Right lobe of liver (tissue), 6 donors: ENCODE measurements at regions not wholly inside any gene's neighbourhood (a gene's known extent, or its start where the extent isn't known, plus 50 kb on each side); places are given as distances from the start of the nearest gene placed in this dataset.

Experiments
- ATAC-seq, 4 donors: fragments of 200-7000 bp; cut with Tn5 transposase; one replicate each; pipeline ENCODE4 v1.9.1; 2020; ENCODE audit warnings: mild to moderate bottlenecking in 4 of 4, moderate library complexity in 4 of 4
- DNase-seq, 3 donors: peaks; one replicate each; pipeline ENCODE4 v3.0.0-alpha.2; 2020
- H3K27ac ChIP-seq, 3 donors: fragments of 200-600 bp; one replicate each; pipeline ENCODE4 v1.8.0; 2022
- H3K27me3 ChIP-seq, 2 donors: fragments of 200-600 bp; one replicate each; pipeline ENCODE4 v1.8.0; 2022
- H3K36me3 ChIP-seq, 4 donors: fragments of 200-600 bp; sonication (generic) in 1 of 4; one replicate each; pipeline versions ENCODE4 v1.5.1 to v1.8.0; 2017 to 2022; ENCODE audit warnings: control low read depth in 1 of 4
- H3K4me1 ChIP-seq, 4 donors: fragments of 200-600 bp; sonication (generic) in 1 of 4; one replicate each; pipeline versions ENCODE4 v1.5.1 to v1.8.0; 2017 to 2022; ENCODE audit warnings: control low read depth in 1 of 4
- H3K4me3 ChIP-seq, 3 donors: fragments of 200-600 bp; one replicate each; pipeline ENCODE4 v1.8.0; 2022
- H3K9me3 ChIP-seq, 4 donors: fragments of 200-600 bp; sonication (generic) in 1 of 4; one replicate each; pipeline versions ENCODE4 v1.5.1 to v1.8.0; 2017 to 2022; ENCODE audit warnings: control low read depth in 1 of 4
- POLR2A ChIP-seq: fragments of 450-650 bp; IDR thresholded peaks from one replicate; pipeline ENCODE4 v1.6.1; 2017; ENCODE audit warnings: antibody characterized with exemption, mild to moderate bottlenecking
- WGBS: methylation state at CpG from one replicate; pipeline ENCODE4 v1.1.6; 2018; ENCODE audit warnings: low coverage, low lambda C conversion rate; ENCODE audit not compliant: insufficient coverage; ENCODE audit errors: missing lambda C conversion rate; 5-methylcytosine and 5-hydroxymethylcytosine counted together
- intact Hi-C, 2 donors: fragments of 100-400 bp; cut with DNase I; formaldehyde crosslinking; loops; one replicate each; pipeline versions ENCODE4 v1.11.2 to v1.14.1; 2022
- TF ChIP-seq, protein P1 (sequence below), 4 donors: fragments of 200-600 bp in 3 of 4; fragments of 450-650 bp in 1 of 4; IDR thresholded peaks; one replicate each; pipeline versions ENCODE4 v1.5.1 to v1.8.0; 2016 to 2022; ENCODE audit warnings: antibody characterized with exemption in 4 of 4, mild to moderate bottlenecking in 2 of 4
- donor health status: DM: no; HTN: yes; CAD: no.
- donor health status: DM: no; HTN: no; CAD: no.
- donor health status: DM: no; HTN: no; CAD: no.
- donor health status: DM: no; HTN: yes; CAD: no.
- donor health status: DM: no; HTN: yes; CAD: no.

DNA sequence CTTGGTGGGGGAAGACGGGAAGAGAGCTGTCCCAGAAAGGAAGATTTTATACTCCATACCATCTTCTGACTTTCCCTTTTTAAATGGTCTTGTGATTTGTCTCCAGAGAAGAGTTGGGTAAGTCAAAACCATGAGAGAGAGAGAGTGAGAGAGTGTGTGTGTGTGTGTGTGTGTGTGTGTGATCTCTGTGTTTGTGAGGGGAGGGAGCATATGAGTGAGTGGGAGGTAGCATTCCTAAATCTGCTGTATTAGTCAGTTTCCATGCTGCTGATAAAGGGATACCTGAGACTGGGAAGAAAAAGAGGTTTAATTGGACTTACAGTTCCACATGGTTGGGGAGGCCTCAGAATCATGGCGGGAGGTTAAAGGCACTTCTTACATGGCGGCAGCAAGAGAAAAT is 102.0 kb upstream of the VANGL1 start:
- Histone ChIP-seq H3K27ac (no peak overlapping the region), H3K4me3 (no peak overlapping the region), H3K4me1 (no peaks in the 10 kb centered on the region), H3K36me3 (no peaks in the 10 kb centered on the region), H3K9me3 (no peaks in the 10 kb centered on the region), H3K27me3 (no peaks in the 10 kb centered on the region)
- 73% methylated on average over 3 of the region's 3 CpGs for WGBS
- TF ChIP-seq, protein P1, sequence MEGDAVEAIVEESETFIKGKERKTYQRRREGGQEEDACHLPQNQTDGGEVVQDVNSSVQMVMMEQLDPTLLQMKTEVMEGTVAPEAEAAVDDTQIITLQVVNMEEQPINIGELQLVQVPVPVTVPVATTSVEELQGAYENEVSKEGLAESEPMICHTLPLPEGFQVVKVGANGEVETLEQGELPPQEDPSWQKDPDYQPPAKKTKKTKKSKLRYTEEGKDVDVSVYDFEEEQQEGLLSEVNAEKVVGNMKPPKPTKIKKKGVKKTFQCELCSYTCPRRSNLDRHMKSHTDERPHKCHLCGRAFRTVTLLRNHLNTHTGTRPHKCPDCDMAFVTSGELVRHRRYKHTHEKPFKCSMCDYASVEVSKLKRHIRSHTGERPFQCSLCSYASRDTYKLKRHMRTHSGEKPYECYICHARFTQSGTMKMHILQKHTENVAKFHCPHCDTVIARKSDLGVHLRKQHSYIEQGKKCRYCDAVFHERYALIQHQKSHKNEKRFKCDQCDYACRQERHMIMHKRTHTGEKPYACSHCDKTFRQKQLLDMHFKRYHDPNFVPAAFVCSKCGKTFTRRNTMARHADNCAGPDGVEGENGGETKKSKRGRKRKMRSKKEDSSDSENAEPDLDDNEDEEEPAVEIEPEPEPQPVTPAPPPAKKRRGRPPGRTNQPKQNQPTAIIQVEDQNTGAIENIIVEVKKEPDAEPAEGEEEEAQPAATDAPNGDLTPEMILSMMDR (IDR thresholded peaks at IDR 0.05): no peak
- TF ChIP-seq POLR2A: no peak
- no peak for DNase-seq
- intact Hi-C loops: no loop called here
- ATAC-seq: no peak

DNA sequence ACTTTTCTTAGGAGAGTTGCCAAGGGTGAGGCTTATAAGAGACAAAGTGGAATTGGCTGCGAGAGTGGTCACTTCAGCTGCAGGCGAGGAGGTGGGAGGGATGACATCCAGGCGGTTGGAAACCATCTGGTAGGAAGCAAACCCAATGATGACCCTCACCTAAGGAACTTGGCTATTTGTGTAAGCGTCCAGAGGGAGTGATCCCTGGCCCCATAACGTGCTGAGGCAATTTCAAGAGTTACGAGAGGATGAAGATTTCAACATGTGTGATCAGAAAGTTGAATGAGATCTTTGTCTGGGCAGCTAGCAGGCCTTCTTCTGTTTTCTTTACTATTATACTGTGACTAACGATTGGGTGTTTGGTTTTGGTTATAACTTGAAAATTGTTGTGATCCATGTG is 102.7 kb upstream of the VANGL1 start:
- no peaks in the 10 kb centered on the region for H3K4me1 ChIP-seq
- TF ChIP-seq, protein P1 (IDR thresholded peaks at IDR 0.05): no peak
- no peak for TF ChIP-seq POLR2A
- no peak overlapping the region for H3K27ac ChIP-seq
- no peaks in the 10 kb centered on the region for H3K27me3 ChIP-seq
- H3K9me3 ChIP-seq: no peaks in the 10 kb centered on the region
- H3K36me3 ChIP-seq: no peaks in the 10 kb centered on the region
- intact Hi-C loops: no loop called here
- H3K4me3 ChIP-seq: no peak overlapping the region
- ATAC-seq: no peak
- WGBS: 69% methylated on average over 7 of the region's 7 CpGs
- no peak for DNase-seq

DNA sequence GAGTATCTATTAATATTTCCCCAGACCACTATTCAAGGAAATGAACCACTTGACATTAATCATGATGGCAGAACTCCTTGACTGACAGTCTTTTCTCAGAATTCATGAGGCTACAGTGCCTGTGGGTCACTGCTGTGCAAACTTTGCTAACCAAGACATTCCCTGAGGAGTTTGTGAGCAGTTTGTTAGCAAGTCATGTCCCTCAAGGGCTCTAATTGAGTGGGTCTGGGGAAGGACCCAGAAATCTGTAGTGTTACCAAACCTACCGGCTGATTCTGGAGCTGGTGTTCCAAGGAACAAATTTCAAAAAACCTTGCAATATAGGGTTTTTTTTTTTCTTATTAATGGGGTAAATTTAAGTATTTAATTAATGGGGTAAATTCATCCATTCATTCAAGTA is 103.2 kb upstream of the VANGL1 start:
- DNase-seq (no peak), ATAC-seq (no peak)
- intact Hi-C loops: no loop called here
- TF ChIP-seq POLR2A: no peak
- TF ChIP-seq, protein P1 (IDR thresholded peaks at IDR 0.05): no peak
- Histone ChIP-seq H3K27ac (no peak overlapping the region), H3K4me3 (no peak overlapping the region), H3K27me3 (no peaks in the 10 kb centered on the region), H3K4me1 (no peaks in the 10 kb centered on the region), H3K9me3 (no peaks in the 10 kb centered on the region), H3K36me3 (no peaks in the 10 kb centered on the region)
- WGBS: 80% methylated on average over 1 of the region's 1 CpG

DNA sequence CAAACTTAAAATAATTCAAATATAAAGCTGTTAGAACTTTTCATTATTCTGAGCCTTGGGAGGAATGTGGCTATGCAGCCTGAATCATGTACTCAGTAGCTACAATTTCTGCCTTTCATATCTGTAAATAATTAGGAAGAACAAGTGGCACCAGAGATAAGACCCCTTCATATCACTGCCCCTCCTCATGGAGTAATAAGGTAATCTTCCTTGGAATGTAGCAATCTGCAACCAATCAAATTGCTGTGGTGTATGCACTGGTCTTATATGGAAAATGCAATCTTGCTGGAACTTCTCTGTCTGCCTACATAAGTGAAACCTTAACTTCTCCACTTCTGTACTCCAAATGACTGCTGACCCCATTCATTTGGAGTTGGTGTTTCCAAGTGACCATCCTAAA is 104.4 kb upstream of the VANGL1 start:
- intact Hi-C loops: no loop called here
- Histone ChIP-seq H3K4me1 (no peaks in the 10 kb centered on the region), H3K27ac (no peak overlapping the region), H3K36me3 (no peaks in the 10 kb centered on the region), H3K4me3 (no peak overlapping the region), H3K27me3 (no peaks in the 10 kb centered on the region), H3K9me3 (no peaks in the 10 kb centered on the region)
- TF ChIP-seq, protein P1 (IDR thresholded peaks at IDR 0.05): no peak
- no peak for TF ChIP-seq POLR2A
- DNase-seq (no peak), ATAC-seq (no peak)

DNA sequence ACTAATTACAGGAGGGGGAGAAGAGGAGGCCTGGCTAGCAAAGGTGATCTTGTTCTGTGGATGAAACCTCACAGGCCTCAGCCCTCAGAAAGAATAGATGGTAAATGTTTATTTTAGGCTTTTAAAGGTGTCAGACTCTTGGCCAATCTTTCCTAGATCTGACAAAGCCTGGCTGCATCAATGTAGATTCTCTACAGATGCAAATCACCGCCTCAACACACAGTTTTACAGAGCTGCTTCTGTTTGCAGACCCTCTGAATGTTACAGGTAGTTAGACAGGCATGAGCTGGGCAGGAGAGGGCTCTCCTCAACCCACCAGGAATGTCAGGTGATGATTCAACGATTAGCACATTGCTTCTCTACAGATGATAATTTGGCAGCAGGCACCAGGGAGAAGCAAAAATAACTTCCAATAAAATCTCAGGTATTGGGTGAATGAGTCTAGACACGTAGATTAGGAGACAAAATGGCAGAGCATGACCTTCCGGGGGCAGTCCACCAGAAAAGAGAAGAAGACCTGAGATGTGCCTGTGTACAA is 105.4 kb upstream of the VANGL1 start:
- no peak overlapping the region for H3K27ac ChIP-seq
- H3K27me3 ChIP-seq: no peaks in the 10 kb centered on the region
- no peaks in the 10 kb centered on the region for H3K36me3 ChIP-seq
- ATAC-seq (no peak), DNase-seq (no peak)
- H3K4me1 ChIP-seq: no peaks in the 10 kb centered on the region
- TF ChIP-seq POLR2A: no peak
- TF ChIP-seq, protein P1 (IDR thresholded peaks at IDR 0.05): no peak
- H3K9me3 ChIP-seq: no peaks in the 10 kb centered on the region
- H3K4me3 ChIP-seq: no peak overlapping the region
- intact Hi-C loops: no loop called here
- WGBS: 56% methylated on average over 4 of the region's 4 CpGs
